T-helper 1 cell treated with Interleukin-12 subunit alpha and Interleukin-12 subunit beta and Interleukin-4 antibody, amounts not matched to agents 30 μg/mL and 1 μg/mL, for 36 hours (primary cell): ENCODE measurements at regions not wholly inside any gene's neighbourhood (a gene's known extent, or its start where the extent isn't known, plus 50 kb on each side); places are given as distances from the start of the nearest gene placed in this dataset.

ENCODE experiments used
- H3K27ac Mint-ChIP-seq: one replicate; pipeline ENCODE4 v1.8.0; 2021; ENCODE audit warnings: mild to moderate bottlenecking, mixed read lengths
- H3K27me3 Mint-ChIP-seq: one replicate; pipeline ENCODE4 v1.8.0; 2021; ENCODE audit warnings: low read depth, mixed read lengths
- H3K36me3 Mint-ChIP-seq: one replicate; pipeline ENCODE4 v1.8.0; 2021; ENCODE audit warnings: low read depth, mixed read lengths
- H3K4me1 Mint-ChIP-seq: one replicate; pipeline ENCODE4 v1.8.0; 2021; ENCODE audit warnings: low read depth, mixed read lengths
- H3K4me3 Mint-ChIP-seq: one replicate; pipeline ENCODE4 v1.8.0; 2021; ENCODE audit warnings: mild to moderate bottlenecking, moderate library complexity, mixed read lengths
- H3K9me3 Mint-ChIP-seq: one replicate; pipeline ENCODE4 v1.8.0; 2021; ENCODE audit warnings: mixed read lengths

GRCh38 chr22:47663615-47664605 lies 901.5 kb downstream of the TBC1D22A start:
- no peaks in the 10 kb centered on the region for H3K4me1 Mint-ChIP-seq
- H3K4me3 Mint-ChIP-seq = no peak overlapping the region
- H3K9me3 Mint-ChIP-seq = peaks cover 23% of the 10 kb centered on the region
- H3K27me3 Mint-ChIP-seq = no peaks in the 10 kb centered on the region
- H3K36me3 Mint-ChIP-seq = no peaks in the 10 kb centered on the region
- H3K27ac Mint-ChIP-seq = no peak overlapping the region

DNA sequence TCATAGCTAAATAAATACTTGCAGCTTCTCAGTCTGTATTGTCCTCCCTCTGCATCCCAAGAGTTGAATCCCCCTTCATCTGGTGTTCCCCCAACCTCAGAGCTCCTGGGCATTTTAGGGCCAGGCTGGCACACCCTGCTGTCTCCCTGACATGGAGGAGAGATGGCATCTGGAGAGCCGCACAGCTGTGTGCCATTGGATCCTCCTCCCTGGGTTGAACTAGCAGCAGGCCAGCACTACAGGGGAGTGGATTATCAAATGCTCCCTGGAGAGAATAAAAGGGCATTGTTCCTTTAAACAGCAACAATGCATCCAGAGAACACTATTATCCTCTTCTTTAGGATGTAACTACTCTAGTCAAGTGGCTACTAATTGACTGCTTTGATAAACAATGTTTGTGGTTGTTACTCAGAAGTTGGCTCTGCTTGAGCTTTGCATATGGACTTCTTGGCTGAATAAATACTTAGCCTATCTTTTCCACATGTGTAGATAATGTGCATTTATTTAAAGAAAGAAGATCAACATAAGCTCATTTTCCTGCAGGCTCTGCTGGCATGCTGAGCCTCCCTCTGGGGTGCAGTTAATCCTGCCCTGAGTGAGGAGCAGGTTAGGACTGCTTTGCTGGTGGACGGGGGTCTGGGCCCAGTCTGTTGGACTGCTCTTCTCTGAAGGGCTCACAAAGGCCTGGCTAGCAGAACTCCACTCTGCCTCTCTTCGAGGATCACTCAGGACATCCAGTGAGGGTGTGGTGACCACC lies 897.2 kb downstream of the TBC1D22A start:
- Mint-ChIP-seq H3K36me3 (no peaks in the 10 kb centered on the region), H3K27ac (no peak overlapping the region), H3K4me3 (no peak overlapping the region), H3K4me1 (no peaks in the 10 kb centered on the region), H3K9me3 (peaks cover 9% of the 10 kb centered on the region), H3K27me3 (no peaks in the 10 kb centered on the region)

- H3K9me3 Mint-ChIP-seq = peaks cover 5% of the 10 kb centered on the region
- H3K27me3 Mint-ChIP-seq = no peaks in the 10 kb centered on the region
- H3K27ac Mint-ChIP-seq = no peak overlapping the region
- H3K36me3 Mint-ChIP-seq = no peaks in the 10 kb centered on the region
- no peaks in the 10 kb centered on the region for H3K4me1 Mint-ChIP-seq
- no peak overlapping the region for H3K4me3 Mint-ChIP-seq
Observed at GRCh38 chr22:47658182-47658581, 895.7 kb downstream of the TBC1D22A start.

DNA sequence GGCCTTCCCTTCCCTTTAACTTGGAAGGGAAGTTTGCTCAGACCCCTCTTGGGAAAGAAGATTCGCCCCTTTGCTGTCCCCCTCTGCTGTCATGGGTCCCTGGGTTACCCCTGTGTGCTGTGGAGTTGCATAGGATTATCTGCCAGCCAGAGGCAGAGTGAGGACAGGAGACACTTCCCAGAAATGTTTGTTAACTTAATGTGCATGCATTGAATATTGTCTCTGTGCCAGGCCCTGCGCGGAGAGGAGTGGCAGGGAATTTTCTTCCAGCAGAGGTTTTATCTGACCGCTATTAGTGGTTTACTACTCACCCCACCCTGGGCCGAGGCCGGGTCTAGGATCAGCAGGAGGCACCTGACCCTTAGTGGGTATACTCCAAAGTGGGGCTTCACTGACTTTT lies 894.8 kb downstream of the TBC1D22A start:
- Mint-ChIP-seq H3K36me3 (no peaks in the 10 kb centered on the region), H3K9me3 (peaks cover 4% of the 10 kb centered on the region), H3K4me1 (no peaks in the 10 kb centered on the region), H3K27me3 (no peaks in the 10 kb centered on the region), H3K27ac (no peak overlapping the region), H3K4me3 (no peak overlapping the region)

GRCh38 chr22:47656806-47657205 lies 894.4 kb downstream of the TBC1D22A start:
- no peaks in the 10 kb centered on the region for H3K27me3 Mint-ChIP-seq
- H3K9me3 Mint-ChIP-seq = peaks cover 4% of the 10 kb centered on the region
- H3K36me3 Mint-ChIP-seq = no peaks in the 10 kb centered on the region
- H3K27ac Mint-ChIP-seq = no peak overlapping the region
- no peak overlapping the region for H3K4me3 Mint-ChIP-seq
- no peaks in the 10 kb centered on the region for H3K4me1 Mint-ChIP-seq

- Mint-ChIP-seq H3K27me3 (no peaks in the 10 kb centered on the region), H3K4me1 (no peaks in the 10 kb centered on the region), H3K4me3 (no peak overlapping the region), H3K27ac (no peak overlapping the region), H3K9me3 (peaks cover 4% of the 10 kb centered on the region), H3K36me3 (no peaks in the 10 kb centered on the region)
Observed at GRCh38 chr22:47655930-47656329, 893.5 kb downstream of the TBC1D22A start.

GRCh38 chr22:47654922-47655491 lies 892.6 kb downstream of the TBC1D22A start:
- no peak overlapping the region for H3K4me3 Mint-ChIP-seq
- no peaks in the 10 kb centered on the region for H3K27me3 Mint-ChIP-seq
- no peaks in the 10 kb centered on the region for H3K4me1 Mint-ChIP-seq
- peaks cover 4% of the 10 kb centered on the region for H3K9me3 Mint-ChIP-seq
- H3K36me3 Mint-ChIP-seq = no peaks in the 10 kb centered on the region
- H3K27ac Mint-ChIP-seq = no peak overlapping the region

DNA sequence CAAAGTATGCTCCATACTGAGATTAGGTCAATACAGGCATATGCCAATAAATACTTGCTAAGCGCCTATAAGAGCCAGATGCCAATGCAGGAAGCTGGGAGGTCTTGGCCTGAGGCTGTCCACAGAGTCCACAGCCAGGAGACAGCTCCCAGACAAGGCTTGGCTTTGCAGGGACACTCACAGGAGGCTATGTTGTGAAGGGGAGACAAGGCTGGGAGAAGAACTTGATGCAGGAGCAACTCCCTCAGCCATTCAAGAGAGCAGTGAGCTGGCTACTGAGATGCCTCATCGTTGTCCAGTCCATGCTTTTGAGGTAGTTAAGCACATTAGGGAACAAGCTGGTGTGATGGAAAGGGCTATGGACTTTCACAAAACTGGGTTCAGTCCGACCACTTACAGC lies 891.5 kb downstream of the TBC1D22A start:
- H3K36me3 Mint-ChIP-seq = no peaks in the 10 kb centered on the region
- no peak overlapping the region for H3K4me3 Mint-ChIP-seq
- no peaks in the 10 kb centered on the region for H3K4me1 Mint-ChIP-seq
- no peaks in the 10 kb centered on the region for H3K27me3 Mint-ChIP-seq
- H3K27ac Mint-ChIP-seq = no peak overlapping the region
- H3K9me3 Mint-ChIP-seq = peaks cover 4% of the 10 kb centered on the region

DNA sequence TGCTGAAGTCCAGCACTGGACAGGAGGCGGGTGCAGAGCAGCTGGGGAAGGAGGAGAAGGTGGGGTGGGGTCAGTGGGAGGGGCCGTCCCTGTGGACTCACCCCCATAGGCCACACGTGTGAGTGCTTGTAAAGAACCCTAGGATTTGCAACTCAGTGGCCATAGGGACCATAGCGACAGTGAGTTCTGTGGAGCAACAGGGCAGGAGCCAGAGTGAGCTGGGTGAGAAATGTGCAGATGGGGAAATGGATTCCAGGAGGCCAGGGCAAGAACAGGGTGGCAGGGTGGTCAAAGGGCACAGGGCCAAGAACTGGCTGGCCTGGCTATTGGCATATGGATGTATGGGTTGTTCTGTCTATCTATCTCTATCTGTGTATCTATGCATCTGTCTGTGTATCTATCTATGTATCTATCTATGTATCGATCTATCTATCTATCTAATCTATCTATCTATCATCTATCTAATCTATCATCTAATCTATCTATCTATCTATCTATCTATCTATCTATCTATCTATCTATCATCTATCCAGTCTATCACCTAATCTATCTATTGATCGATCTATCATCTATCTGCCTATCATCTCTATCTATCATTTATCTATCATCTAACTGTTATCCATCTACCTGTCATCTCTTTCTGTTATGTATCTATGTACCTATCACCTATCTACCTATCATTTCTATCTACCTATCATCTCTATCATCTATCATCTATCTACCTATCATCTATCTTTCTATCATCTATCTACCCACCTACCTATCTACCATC lies 889.0 kb downstream of the TBC1D22A start:
- no peaks in the 10 kb centered on the region for H3K36me3 Mint-ChIP-seq
- no peak overlapping the region for H3K4me3 Mint-ChIP-seq
- H3K9me3 Mint-ChIP-seq = peaks cover 4% of the 10 kb centered on the region
- H3K4me1 Mint-ChIP-seq = no peaks in the 10 kb centered on the region
- no peaks in the 10 kb centered on the region for H3K27me3 Mint-ChIP-seq
- no peak overlapping the region for H3K27ac Mint-ChIP-seq

- no peaks in the 10 kb centered on the region for H3K9me3 Mint-ChIP-seq
- H3K4me3 Mint-ChIP-seq = no peak overlapping the region
- H3K27ac Mint-ChIP-seq = no peak overlapping the region
- no peaks in the 10 kb centered on the region for H3K27me3 Mint-ChIP-seq
- no peaks in the 10 kb centered on the region for H3K36me3 Mint-ChIP-seq
- no peaks in the 10 kb centered on the region for H3K4me1 Mint-ChIP-seq
Observed at GRCh38 chr22:47647720-47648119, 885.3 kb downstream of the TBC1D22A start.

DNA sequence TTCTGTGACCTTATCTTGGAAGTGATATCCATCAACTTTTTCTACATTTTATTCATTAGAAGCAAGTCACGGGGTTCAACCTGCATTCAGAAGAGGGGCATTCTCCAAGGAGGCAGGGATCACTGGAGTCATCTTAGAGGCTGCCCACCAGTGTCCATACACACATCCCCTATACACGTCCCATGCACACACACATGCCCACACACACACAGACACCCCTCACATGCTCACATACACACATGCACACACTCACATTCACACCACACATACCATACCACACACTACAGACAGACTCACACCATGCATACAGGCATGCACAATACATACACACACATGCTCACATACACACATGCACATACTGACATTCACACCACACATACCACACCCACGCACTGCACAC lies 884.7 kb downstream of the TBC1D22A start:
- no peaks in the 10 kb centered on the region for H3K9me3 Mint-ChIP-seq
- H3K36me3 Mint-ChIP-seq = no peaks in the 10 kb centered on the region
- H3K27me3 Mint-ChIP-seq = no peaks in the 10 kb centered on the region
- no peak overlapping the region for H3K27ac Mint-ChIP-seq
- no peak overlapping the region for H3K4me3 Mint-ChIP-seq
- H3K4me1 Mint-ChIP-seq = no peaks in the 10 kb centered on the region

- Mint-ChIP-seq H3K36me3 (no peaks in the 10 kb centered on the region), H3K4me3 (no peak overlapping the region), H3K27ac (no peak overlapping the region), H3K27me3 (peaks cover 3% of the 10 kb centered on the region), H3K9me3 (no peaks in the 10 kb centered on the region), H3K4me1 (no peaks in the 10 kb centered on the region)
Observed at GRCh38 chr22:47645923-47646322, 883.5 kb downstream of the TBC1D22A start.

DNA sequence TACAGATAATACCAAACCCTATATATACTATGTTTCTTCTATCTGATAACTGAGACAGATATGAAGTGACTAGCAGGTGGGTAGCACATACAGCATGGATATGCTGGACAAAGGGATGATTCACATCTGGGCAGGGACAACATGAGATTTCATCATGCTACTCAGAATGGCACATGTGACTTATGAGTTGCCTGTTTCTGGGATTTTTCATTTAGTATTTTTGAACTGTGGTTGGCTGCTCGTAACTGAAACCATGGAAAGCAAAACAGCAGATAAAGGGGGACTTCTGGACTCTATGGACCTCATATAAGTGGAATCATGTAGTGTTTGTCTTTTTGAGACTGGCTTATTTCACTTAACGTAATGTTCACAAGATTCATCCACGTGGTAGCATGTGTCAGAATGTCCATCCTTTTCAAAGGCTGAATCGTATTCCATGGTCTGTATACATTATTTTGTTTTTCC lies 883.0 kb downstream of the TBC1D22A start:
- Mint-ChIP-seq H3K4me1 (no peaks in the 10 kb centered on the region), H3K4me3 (no peak overlapping the region), H3K27ac (no peak overlapping the region), H3K36me3 (no peaks in the 10 kb centered on the region), H3K27me3 (peaks cover 3% of the 10 kb centered on the region), H3K9me3 (no peaks in the 10 kb centered on the region)

DNA sequence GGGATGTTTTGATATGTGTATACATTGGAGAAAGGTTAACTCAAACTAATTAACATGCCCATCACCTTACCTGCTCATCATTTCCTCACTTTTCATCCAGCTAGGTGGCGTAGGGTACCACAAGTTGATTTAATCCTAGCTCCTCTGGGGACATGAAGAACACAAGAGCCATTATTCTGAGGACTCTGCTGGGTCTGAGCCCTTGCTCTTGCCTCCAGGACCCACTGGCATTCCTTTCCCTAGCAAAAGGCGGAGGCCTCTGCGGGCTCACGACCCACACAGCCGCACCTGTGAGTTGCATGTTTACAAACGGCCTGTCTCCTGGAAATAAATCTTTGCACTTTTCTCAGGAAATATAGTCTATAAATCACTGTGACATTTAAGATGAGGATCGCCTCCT lies 871.9 kb downstream of the TBC1D22A start:
- Mint-ChIP-seq H3K36me3 (no peaks in the 10 kb centered on the region), H3K4me3 (no peak overlapping the region), H3K4me1 (no peaks in the 10 kb centered on the region), H3K27ac (no peak overlapping the region), H3K9me3 (peaks cover 28% of the 10 kb centered on the region), H3K27me3 (no peaks in the 10 kb centered on the region)
